HG03342 (cell line): ENCODE measurements at regions not wholly inside any gene's neighbourhood (a gene's known extent, or its start where the extent isn't known, plus 50 kb on each side); places are given as distances from the start of the nearest gene placed in this dataset.

ENCODE experiments used
- ATAC-seq: cut with Tn5 transposase; IDR thresholded peaks from one replicate; pipeline ENCODE4 v1.9.1; 2021; ENCODE audit warnings: mild to moderate bottlenecking, moderate library complexity; ENCODE audit not compliant: unreplicated experiment

GRCh38 chr10:109517748-109518147 is 405.6 kb downstream of the XPNPEP1 start:
- ATAC-seq = no peak

- ATAC-seq = no peak
These were observed 418.9 kb downstream of the XPNPEP1 start for GRCh38 chr10:109504401-109504800.

- no peak for ATAC-seq
These were observed 435.6 kb downstream of the XPNPEP1 start for GRCh38 chr10:109487691-109488090.

GRCh38 chr10:109480836-109481235 is 442.5 kb downstream of the XPNPEP1 start:
- no peak for ATAC-seq

- ATAC-seq = no peak
These were observed 447.4 kb downstream of the XPNPEP1 start for GRCh38 chr10:109475711-109476421.

- no peak for ATAC-seq
These were observed 448.5 kb downstream of the XPNPEP1 start for GRCh38 chr10:109474812-109475211.

- no peak for ATAC-seq
These were observed 449.1 kb downstream of the XPNPEP1 start for GRCh38 chr10:109474261-109474660.

- no peak for ATAC-seq
These were observed 455.8 kb downstream of the XPNPEP1 start for GRCh38 chr10:109467551-109467950.

GRCh38 chr10:109464949-109465348 is 458.4 kb downstream of the XPNPEP1 start:
- no peak for ATAC-seq

- no peak for ATAC-seq
These were observed 466.0 kb downstream of the XPNPEP1 start for GRCh38 chr10:109457302-109457638.

GRCh38 chr10:109456566-109457301 is 466.6 kb downstream of the XPNPEP1 start:
- ATAC-seq = no peak

GRCh38 chr10:109454691-109455090 is 468.6 kb downstream of the XPNPEP1 start:
- no peak for ATAC-seq

GRCh38 chr10:109451879-109452278 is 471.4 kb downstream of the XPNPEP1 start:
- no peak for ATAC-seq

GRCh38 chr10:109450702-109451101 is 472.6 kb downstream of the XPNPEP1 start:
- no peak for ATAC-seq

- no peak for ATAC-seq
These were observed 489.9 kb downstream of the XPNPEP1 start for GRCh38 chr10:109433434-109433833.

- no peak for ATAC-seq
These were observed 491.0 kb downstream of the XPNPEP1 start for GRCh38 chr10:109432281-109432680.

- no peak for ATAC-seq
These were observed 492.5 kb downstream of the XPNPEP1 start for GRCh38 chr10:109430799-109431198.

GRCh38 chr10:109430043-109430760 is 493.1 kb downstream of the XPNPEP1 start:
- no peak for ATAC-seq

- no peak for ATAC-seq
These were observed 494.4 kb downstream of the XPNPEP1 start for GRCh38 chr10:109428775-109429491.

- no peak for ATAC-seq
These were observed 495.9 kb downstream of the XPNPEP1 start for GRCh38 chr10:109427411-109427810.

GRCh38 chr10:109426987-109427386 is 496.3 kb downstream of the XPNPEP1 start:
- ATAC-seq = no peak
